Vagina (tissue), 2 donors: ENCODE measurements at regions not wholly inside any gene's neighbourhood (a gene's known extent, or its start where the extent isn't known, plus 50 kb on each side); places are given as distances from the start of the nearest gene placed in this dataset.

Experiments
- DNase-seq, 2 donors: peaks; one replicate each; pipeline ENCODE4 v3.0.0-alpha.2; 2017; ENCODE audit errors: extremely low spot score in 2 of 2
- H3K27ac ChIP-seq: fragments of 200-600 bp; sonication (generic); one replicate; pipeline ENCODE4 v1.5.1; 2019
- H3K27me3 ChIP-seq: fragments of 200-600 bp; sonication (generic); one replicate; pipeline ENCODE4 v1.5.1; 2019
- H3K36me3 ChIP-seq, 2 donors: fragments of 200-600 bp; sonication (generic); one replicate each; pipeline ENCODE4 v1.5.1; 2017 to 2019
- H3K4me1 ChIP-seq: fragments of 200-600 bp; sonication (generic); one replicate; pipeline ENCODE4 v1.5.1; 2019
- H3K4me3 ChIP-seq, 2 donors: fragments of 200-600 bp; sonication (generic); 1 replicate in 1 of 2; 2 replicates in 1 of 2; pipeline ENCODE4 v1.5.1; 2016 to 2019
- H3K9me3 ChIP-seq: fragments of 200-600 bp; sonication (generic); one replicate; pipeline ENCODE4 v1.5.1; 2019
- CTCF ChIP-seq, 3 experiments: fragments of 450-650 bp in 2 of 3; fragments of 200-600 bp in 1 of 3; sonication (generic) in 1 of 3; IDR thresholded peaks; one replicate each; pipeline ENCODE4 v1.5.1; 2017 to 2019; ENCODE audit warnings: antibody characterized with exemption in 3 of 3, mild to moderate bottlenecking in 2 of 3, moderate library complexity in 2 of 3
- POLR2A ChIP-seq, 2 donors: fragments of 450-650 bp; IDR thresholded peaks; one replicate each; pipeline ENCODE4 v1.6.1; 2017; ENCODE audit warnings: antibody characterized with exemption in 2 of 2, mild to moderate bottlenecking in 2 of 2, moderate library complexity in 2 of 2
- POLR2AphosphoS5 ChIP-seq, 2 donors: sonication (generic); formaldehyde crosslinking; IDR thresholded peaks; one replicate each; pipeline ENCODE4 v1.9.0; 2017; ENCODE audit warnings: antibody characterized with exemption in 2 of 2, mild to moderate bottlenecking in 2 of 2, low read depth in 1 of 2; ENCODE audit not compliant: insufficient read depth in 1 of 2
- intact Hi-C: fragments of 100-400 bp; cut with DNase I; formaldehyde crosslinking; loops from one replicate; pipeline ENCODE4 v1.15.1; 2023

- no peaks in the 10 kb centered on the region for H3K27me3 ChIP-seq
- no peak overlapping the region for H3K27ac ChIP-seq
- no peaks in the 10 kb centered on the region for H3K36me3 ChIP-seq
- TF ChIP-seq POLR2AphosphoS5 (IDR thresholded peaks at IDR 0.05; ENCODE audit: insufficient read depth in 1 of 2, low read depth in 1 of 2), result no peak
- no peak for TF ChIP-seq POLR2A (IDR thresholded peaks at IDR 0.05)
- TF ChIP-seq CTCF (IDR thresholded peaks at IDR 0.05), result no peak
- no peaks in the 10 kb centered on the region for H3K4me1 ChIP-seq
- DNase-seq, result peak in 1 of 2 donors; percentile 37
- H3K4me3 ChIP-seq, result no peak overlapping the region
- intact Hi-C loops, result no loop called here
- H3K9me3 ChIP-seq, result no peaks in the 10 kb centered on the region
Observed at GRCh38 chr5:171714261-171714660, 71.4 kb upstream of the SMIM23 start.

DNA sequence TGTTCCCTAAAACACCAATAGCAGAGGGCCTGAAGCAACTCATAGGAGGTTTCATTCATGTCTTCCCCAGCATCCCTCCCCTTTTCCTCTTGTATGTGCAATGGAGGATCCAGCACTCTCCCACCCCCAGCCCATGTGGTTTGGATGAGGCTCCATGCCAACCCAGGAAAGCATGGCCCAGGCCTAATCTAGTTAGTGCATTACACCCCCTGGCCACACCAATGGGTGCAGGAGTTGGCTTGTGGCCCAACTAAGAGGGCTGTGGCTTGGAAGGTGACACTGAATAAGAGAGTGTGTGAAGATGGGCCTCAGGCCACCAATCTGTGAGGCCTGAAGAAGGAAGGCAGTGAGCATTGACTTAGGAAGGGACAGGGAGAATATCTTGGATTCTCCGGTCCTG, 70.8 kb upstream of the SMIM23 start:
- TF ChIP-seq POLR2A (IDR thresholded peaks at IDR 0.05) (no peak), CTCF (IDR thresholded peaks at IDR 0.05) (no peak), POLR2AphosphoS5 (IDR thresholded peaks at IDR 0.05; ENCODE audit: insufficient read depth in 1 of 2, low read depth in 1 of 2) (no peak)
- intact Hi-C loops, result no loop called here
- Histone ChIP-seq H3K27ac (no peak overlapping the region), H3K9me3 (no peaks in the 10 kb centered on the region), H3K27me3 (no peaks in the 10 kb centered on the region), H3K4me1 (no peaks in the 10 kb centered on the region), H3K4me3 (no peak overlapping the region), H3K36me3 (no peaks in the 10 kb centered on the region)
- peak in 1 of 2 donors; percentile 58 for DNase-seq

DNA sequence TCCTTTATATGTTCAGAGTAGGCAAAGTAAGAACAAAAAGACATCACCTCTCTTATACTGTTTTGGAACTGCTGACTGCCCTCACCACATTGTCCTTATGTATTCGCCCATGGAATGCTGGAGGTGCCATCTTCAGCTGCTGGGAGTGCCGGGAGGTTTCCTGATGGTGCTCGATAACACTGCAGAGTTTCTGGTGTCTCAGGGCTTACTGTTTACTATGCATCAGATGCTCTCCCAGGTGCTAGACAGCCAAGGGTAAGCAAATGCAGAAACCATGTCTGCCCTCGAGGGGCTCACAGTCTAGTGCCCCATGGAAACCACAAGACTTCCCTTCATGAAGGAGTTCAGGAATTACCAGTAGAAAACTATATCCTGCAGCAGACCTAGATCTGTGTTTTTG, 70.1 kb upstream of the SMIM23 start:
- H3K4me3 ChIP-seq, result no peak overlapping the region
- H3K27ac ChIP-seq, result no peak overlapping the region
- H3K4me1 ChIP-seq, result no peaks in the 10 kb centered on the region
- peak in 1 of 2 donors; percentile 40 for DNase-seq
- TF ChIP-seq POLR2A (IDR thresholded peaks at IDR 0.05), result no peak
- TF ChIP-seq CTCF (IDR thresholded peaks at IDR 0.05), result no peak
- TF ChIP-seq POLR2AphosphoS5 (IDR thresholded peaks at IDR 0.05; ENCODE audit: insufficient read depth in 1 of 2, low read depth in 1 of 2), result no peak
- H3K27me3 ChIP-seq, result no peaks in the 10 kb centered on the region
- intact Hi-C loops, result no loop called here
- no peaks in the 10 kb centered on the region for H3K9me3 ChIP-seq
- H3K36me3 ChIP-seq, result no peaks in the 10 kb centered on the region

- intact Hi-C loops, result no loop called here
- no peak overlapping the region for H3K4me3 ChIP-seq
- H3K27me3 ChIP-seq, result no peaks in the 10 kb centered on the region
- H3K36me3 ChIP-seq, result no peaks in the 10 kb centered on the region
- H3K4me1 ChIP-seq, result no peaks in the 10 kb centered on the region
- TF ChIP-seq POLR2AphosphoS5 (IDR thresholded peaks at IDR 0.05; ENCODE audit: insufficient read depth in 1 of 2, low read depth in 1 of 2), result no peak
- TF ChIP-seq POLR2A (IDR thresholded peaks at IDR 0.05), result no peak
- TF ChIP-seq CTCF (IDR thresholded peaks at IDR 0.05), result no peak
- no peaks in the 10 kb centered on the region for H3K9me3 ChIP-seq
- H3K27ac ChIP-seq, result no peak overlapping the region
- DNase-seq, result peak in 1 of 2 donors; percentile 44
Observed at GRCh38 chr5:171720086-171720485, 65.5 kb upstream of the SMIM23 start.

DNA sequence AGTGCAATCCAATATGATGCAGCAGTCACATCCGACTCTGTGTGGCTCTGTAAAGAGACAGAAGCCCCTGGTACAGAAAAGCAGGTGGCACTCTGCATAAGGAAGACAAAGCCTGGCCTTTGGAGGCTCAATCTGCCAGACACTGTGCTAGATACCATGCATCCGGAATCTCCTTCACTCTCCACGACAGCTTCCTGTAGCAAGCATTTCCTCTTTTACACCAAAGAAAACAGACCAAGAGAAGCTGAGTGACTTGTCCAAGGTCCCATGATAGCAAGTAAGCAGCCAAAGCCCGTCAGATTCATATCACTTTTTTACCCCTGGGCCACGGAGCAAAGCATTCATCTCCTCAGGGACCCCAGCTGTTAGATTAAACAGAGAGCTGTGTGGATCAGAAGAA, 64.2 kb upstream of the SMIM23 start:
- TF ChIP-seq POLR2AphosphoS5 (IDR thresholded peaks at IDR 0.05; ENCODE audit: insufficient read depth in 1 of 2, low read depth in 1 of 2) (no peak), CTCF (IDR thresholded peaks at IDR 0.05) (no peak), POLR2A (IDR thresholded peaks at IDR 0.05) (no peak)
- peak in 1 of 2 donors; percentile 37 for DNase-seq
- no peaks in the 10 kb centered on the region for H3K4me1 ChIP-seq
- no peaks in the 10 kb centered on the region for H3K9me3 ChIP-seq
- H3K27me3 ChIP-seq, result no peaks in the 10 kb centered on the region
- no peak overlapping the region for H3K27ac ChIP-seq
- H3K4me3 ChIP-seq, result no peak overlapping the region
- no peaks in the 10 kb centered on the region for H3K36me3 ChIP-seq
- intact Hi-C loops, result no loop called here
